Head of caudate nucleus (tissue), 42 donors: ENCODE measurements at regions not wholly inside any gene's neighbourhood (a gene's known extent, or its start where the extent isn't known, plus 50 kb on each side); places are given as distances from the start of the nearest gene placed in this dataset.

Experiments used
- DNase-seq, 42 donors: peaks; one replicate each; pipeline versions ENCODE4 v3.0.0 to v3.0.0-alpha.2; 2020 to 2021; ENCODE audit warnings: mixed read lengths in 7 of 42
- intact Hi-C: fragments of 100-400 bp; cut with DNase I; formaldehyde crosslinking; loops from one replicate; pipeline ENCODE4 v1.15.0; 2022

- no peak for DNase-seq
- intact Hi-C loops, result no loop called here
These were observed 49.8 kb upstream of the ADTRP start for GRCh38 chr6:11828262-11828870.
